HCT116 (cell line): ENCODE measurements at regions not wholly inside any gene's neighbourhood (a gene's known extent, or its start where the extent isn't known, plus 50 kb on each side); places are given as distances from the start of the nearest gene placed in this dataset.

Experiments
- CEBPB ChIP-seq: IDR thresholded peaks from 2 replicates; pipeline ENCODE4 v1.6.1; 2012; ENCODE audit warnings: low read depth
- ELF1 ChIP-seq: IDR thresholded peaks from 2 replicates; pipeline ENCODE4 v1.6.1; 2012; ENCODE audit warnings: low read depth, borderline replicate concordance
- EZH2 ChIP-seq: fragments of 200-600 bp; sonication (generic); IDR thresholded peaks from 2 replicates; pipeline ENCODE4 v1.6.1; 2017; ENCODE audit warnings: antibody characterized with exemption, mixed run types
- FOSL1 ChIP-seq: IDR thresholded peaks from 2 replicates; pipeline ENCODE4 v1.6.1; 2012; ENCODE audit warnings: low read depth
- POLR2A ChIP-seq: IDR thresholded peaks from 2 replicates; pipeline ENCODE4 v1.7.0; 2011; ENCODE audit warnings: borderline replicate concordance; ENCODE audit not compliant: insufficient read depth, insufficient read length; ENCODE audit errors: extremely low read depth
- POLR2AphosphoS5 ChIP-seq: IDR thresholded peaks from 2 replicates; pipeline ENCODE4 v1.6.1; 2011; ENCODE audit warnings: mild to moderate bottlenecking, low read depth, low read length, moderate library complexity
- SIN3A ChIP-seq: IDR thresholded peaks from 2 replicates; pipeline ENCODE4 v1.6.1; 2012; ENCODE audit warnings: low read depth
- SP1 ChIP-seq: IDR thresholded peaks from 2 replicates; pipeline ENCODE4 v1.6.1; 2012; ENCODE audit warnings: low read depth
- SRF ChIP-seq: IDR thresholded peaks from 2 replicates; pipeline ENCODE4 v1.6.1; 2012; ENCODE audit warnings: low read depth
- TCF7L2 ChIP-seq: IDR thresholded peaks from 2 replicates; pipeline ENCODE4 v1.7.0; 2011; ENCODE audit warnings: borderline replicate concordance, inconsistent platforms; ENCODE audit not compliant: insufficient read depth, insufficient read length; ENCODE audit errors: extremely low read depth
- YY1 ChIP-seq: IDR thresholded peaks from 2 replicates; pipeline ENCODE4 v1.6.1; 2011; ENCODE audit warnings: low read length, low read depth, moderate library complexity, mild to moderate bottlenecking; ENCODE audit not compliant: insufficient replicate concordance; ENCODE audit errors: extremely low read depth
- TF ChIP-seq, protein P1 (sequence below), 3 experiments: fragments of 200-600 bp in 1 of 3; sonication (generic) in 1 of 3; IDR thresholded peaks in 2 of 3; conservative IDR thresholded peaks in 1 of 3; 2 replicates each; pipeline ENCODE4 v1.5.1; 2012 to 2017; ENCODE audit warnings: low read depth in 2 of 3, low read length in 2 of 3, antibody characterized with exemption in 1 of 3, borderline replicate concordance in 1 of 3, control low read depth in 1 of 3, mild to moderate bottlenecking in 1 of 3, mixed read lengths in 1 of 3, mixed run types in 1 of 3, moderate library complexity in 1 of 3; ENCODE audit not compliant: insufficient read depth in 1 of 3
- TF ChIP-seq, protein P2 (sequence below): IDR thresholded peaks from 2 replicates; pipeline ENCODE4 v1.6.1; 2012

- TF ChIP-seq, protein P1, sequence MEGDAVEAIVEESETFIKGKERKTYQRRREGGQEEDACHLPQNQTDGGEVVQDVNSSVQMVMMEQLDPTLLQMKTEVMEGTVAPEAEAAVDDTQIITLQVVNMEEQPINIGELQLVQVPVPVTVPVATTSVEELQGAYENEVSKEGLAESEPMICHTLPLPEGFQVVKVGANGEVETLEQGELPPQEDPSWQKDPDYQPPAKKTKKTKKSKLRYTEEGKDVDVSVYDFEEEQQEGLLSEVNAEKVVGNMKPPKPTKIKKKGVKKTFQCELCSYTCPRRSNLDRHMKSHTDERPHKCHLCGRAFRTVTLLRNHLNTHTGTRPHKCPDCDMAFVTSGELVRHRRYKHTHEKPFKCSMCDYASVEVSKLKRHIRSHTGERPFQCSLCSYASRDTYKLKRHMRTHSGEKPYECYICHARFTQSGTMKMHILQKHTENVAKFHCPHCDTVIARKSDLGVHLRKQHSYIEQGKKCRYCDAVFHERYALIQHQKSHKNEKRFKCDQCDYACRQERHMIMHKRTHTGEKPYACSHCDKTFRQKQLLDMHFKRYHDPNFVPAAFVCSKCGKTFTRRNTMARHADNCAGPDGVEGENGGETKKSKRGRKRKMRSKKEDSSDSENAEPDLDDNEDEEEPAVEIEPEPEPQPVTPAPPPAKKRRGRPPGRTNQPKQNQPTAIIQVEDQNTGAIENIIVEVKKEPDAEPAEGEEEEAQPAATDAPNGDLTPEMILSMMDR (IDR thresholded peaks at IDR 0.05 in 2 of 3, conservative IDR thresholded peaks at IDR 0.05 in 1 of 3; ENCODE audit: borderline replicate concordance in 1 of 3, insufficient read depth in 1 of 3, low read depth in 2 of 3, low read length in 2 of 3): no peak
- TF ChIP-seq, protein P2, sequence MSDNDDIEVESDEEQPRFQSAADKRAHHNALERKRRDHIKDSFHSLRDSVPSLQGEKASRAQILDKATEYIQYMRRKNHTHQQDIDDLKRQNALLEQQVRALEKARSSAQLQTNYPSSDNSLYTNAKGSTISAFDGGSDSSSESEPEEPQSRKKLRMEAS: no peak
- TF ChIP-seq SRF: no peak
- no peak for TF ChIP-seq POLR2A
- TF ChIP-seq SP1: no peak
- TF ChIP-seq EZH2: no peak
- TF ChIP-seq POLR2AphosphoS5: no peak
- no peak for TF ChIP-seq CEBPB
- no peak for TF ChIP-seq TCF7L2
- TF ChIP-seq FOSL1: no peak
- no peak for TF ChIP-seq SIN3A
- no peak for TF ChIP-seq YY1
- TF ChIP-seq ELF1: no peak
Observed at GRCh38 chr6:125432963-125433362, 131.2 kb upstream of the HDDC2 start.
